GM23338 (cell line): ENCODE measurements at regions not wholly inside any gene's neighbourhood (a gene's known extent, or its start where the extent isn't known, plus 50 kb on each side); places are given as distances from the start of the nearest gene placed in this dataset.

Experiments used
- CTCF ChIP-seq, 2 experiments: fragments of 200-600 bp in 1 of 2; sonication (generic) in 1 of 2; conservative IDR thresholded peaks; 2 replicates each; pipeline versions ENCODE4 v1.5.1 to v1.6.1; 2016 to 2017; ENCODE audit warnings: antibody characterized with exemption in 2 of 2, low read depth in 2 of 2, mild to moderate bottlenecking in 2 of 2, moderate library complexity in 1 of 2
- EZH2 ChIP-seq: fragments of 200-600 bp; sonication (generic); IDR thresholded peaks from one replicate; pipeline ENCODE4 v1.8.0; 2017; ENCODE audit warnings: antibody characterized with exemption, mild to moderate bottlenecking, low read depth; ENCODE audit not compliant: unreplicated experiment
- EZH2phosphoT487 ChIP-seq: fragments of 200-600 bp; sonication (generic); IDR thresholded peaks from one replicate; pipeline ENCODE4 v1.8.1; 2018; ENCODE audit warnings: antibody characterized with exemption; ENCODE audit not compliant: unreplicated experiment
- JUNB ChIP-seq: IDR thresholded peaks from one replicate; pipeline ENCODE4 v1.6.1; 2016; ENCODE audit warnings: antibody characterized with exemption; ENCODE audit not compliant: unreplicated experiment
- POLR2AphosphoS5 ChIP-seq: IDR thresholded peaks from 2 replicates; pipeline ENCODE4 v1.6.1; 2016; ENCODE audit warnings: antibody characterized with exemption, low read depth
- ZNF114 ChIP-seq: fragments of 250-450 bp; sonication (Bioruptor Pico); IDR thresholded peaks from 2 replicates; pipeline ENCODE4 v1.5.0; 2020; ENCODE audit warnings: mild to moderate bottlenecking, moderate library complexity

- TF ChIP-seq CTCF (conservative IDR thresholded peaks at IDR 0.05; ENCODE audit: low read depth in 2 of 2) (no peak), ZNF114 (CRISPR knock-in tag) (no peak), POLR2AphosphoS5 (no peak), JUNB (no peak), EZH2phosphoT487 (no peak), EZH2 (no peak)
Observed at GRCh38 chr6:163759542-163759941, 345.0 kb downstream of the QKI start.
